HL-60 (cell line): ENCODE measurements at regions not wholly inside any gene's neighbourhood (a gene's known extent, or its start where the extent isn't known, plus 50 kb on each side); places are given as distances from the start of the nearest gene placed in this dataset.

Source experiments
- CTCF ChIP-seq: IDR thresholded peaks from one replicate; pipeline ENCODE4 v1.5.1; 2011; ENCODE audit warnings: low read length, control low read depth, inconsistent platforms; ENCODE audit not compliant: insufficient read depth
- GABPA ChIP-seq: IDR thresholded peaks from 2 replicates; pipeline ENCODE4 v1.6.1; 2012; ENCODE audit warnings: low read depth
- POLR2AphosphoS5 ChIP-seq: IDR thresholded peaks from 2 replicates; pipeline ENCODE4 v1.6.1; 2012; ENCODE audit warnings: low read depth
- REST ChIP-seq: IDR thresholded peaks from 2 replicates; pipeline ENCODE4 v1.6.1; 2012; ENCODE audit warnings: low read depth; ENCODE audit not compliant: insufficient replicate concordance

- TF ChIP-seq CTCF (no peak), POLR2AphosphoS5 (no peak), REST (no peak), GABPA (no peak)
Observed at GRCh38 chrX:138150709-138151108, 560.8 kb downstream of the FGF13 start.
